ENCODE measurements at regions not wholly inside any gene's neighbourhood (a gene's known extent, or its start where the extent isn't known, plus 50 kb on each side); places are given as distances from the start of the nearest gene placed in this dataset.

- 88 to 100% methylated on average over 1 of the region's 1 CpG for WGBS, 2 donors
- TF ChIP-seq CTCF (IDR thresholded peaks at IDR 0.05; ENCODE audit: control extremely low read depth, extremely low read depth) = no peak
- no peak for ATAC-seq (ENCODE audit: insufficient read depth, low FRiP score)
These were observed 298.1 kb upstream of the TMPO start for GRCh38 chr12:98217257-98217656.

GRCh38 chr12:98220636-98221035, 294.8 kb upstream of the TMPO start:
- Histone ChIP-seq H3K27me3 (ENCODE audit: control insufficient read depth in 3 of 3, insufficient read depth in 3 of 3, low read length in 2 of 3) (no peaks in the 10 kb centered on the region), H3K9me3 (ENCODE audit: control insufficient read depth in 4 of 4, insufficient read depth in 3 of 4, low read length in 3 of 4) (peaks cover 0 to 2% (median 0%) of the 10 kb centered on the region in 4 donors), H3K9ac (ENCODE audit: insufficient read depth in 1 of 2, low read length in 2 of 2) (no peak overlapping the region), H3K4me3 (no peak overlapping the region), H3K27ac (ENCODE audit: low read depth in 1 of 2, low read length in 1 of 2) (no peak overlapping the region), H3K4me1 (ENCODE audit: control insufficient read depth in 5 of 5, insufficient read depth in 5 of 5, low read length in 5 of 5) (peaks cover 0 to 6% (median 0%) of the 10 kb centered on the region in 5 donors), H3K36me3 (ENCODE audit: control insufficient read depth in 4 of 4, insufficient read depth in 4 of 4, low read length in 4 of 4) (no peaks in the 10 kb centered on the region)
- no peak for DNase-seq
- TF ChIP-seq CTCF (IDR thresholded peaks at IDR 0.05; ENCODE audit: control extremely low read depth, extremely low read depth) = no peak
- 14 to 24% methylated on average over 2 of the region's 2 CpGs for WGBS, 2 donors
- no peak for ATAC-seq (ENCODE audit: insufficient read depth, low FRiP score)

More at GRCh38 chr12:98217257-98217656, 298.1 kb upstream of the TMPO start:
- Histone ChIP-seq H3K36me3 (ENCODE audit: control insufficient read depth in 4 of 4, insufficient read depth in 4 of 4, low read length in 4 of 4) (no peaks in the 10 kb centered on the region), H3K9me3 (ENCODE audit: control insufficient read depth in 4 of 4, insufficient read depth in 3 of 4, low read length in 3 of 4) (peaks cover 0 to 10% (median 0%) of the 10 kb centered on the region in 4 donors), H3K4me1 (ENCODE audit: control insufficient read depth in 5 of 5, insufficient read depth in 5 of 5, low read length in 5 of 5) (peaks cover 0 to 7% (median 0%) of the 10 kb centered on the region in 5 donors), H3K9ac (ENCODE audit: insufficient read depth in 1 of 2, low read length in 2 of 2) (no peak overlapping the region), H3K4me3 (no peak overlapping the region), H3K27ac (ENCODE audit: low read depth in 1 of 2, low read length in 1 of 2) (no peak overlapping the region), H3K27me3 (ENCODE audit: control insufficient read depth in 3 of 3, insufficient read depth in 3 of 3, low read length in 2 of 3) (no peaks in the 10 kb centered on the region)
- DNase-seq = no peak

GRCh38 chr12:98221243-98221808, 294.1 kb upstream of the TMPO start:
- Histone ChIP-seq H3K4me1 (ENCODE audit: control insufficient read depth in 5 of 5, insufficient read depth in 5 of 5, low read length in 5 of 5) (peaks cover 0 to 6% (median 0%) of the 10 kb centered on the region in 5 donors), H3K36me3 (ENCODE audit: control insufficient read depth in 4 of 4, insufficient read depth in 4 of 4, low read length in 4 of 4) (no peaks in the 10 kb centered on the region), H3K9me3 (ENCODE audit: control insufficient read depth in 4 of 4, insufficient read depth in 3 of 4, low read length in 3 of 4) (peaks cover 0 to 1% (median 0%) of the 10 kb centered on the region in 4 donors), H3K9ac (ENCODE audit: insufficient read depth in 1 of 2, low read length in 2 of 2) (no peak overlapping the region), H3K4me3 (no peak overlapping the region), H3K27me3 (ENCODE audit: control insufficient read depth in 3 of 3, insufficient read depth in 3 of 3, low read length in 2 of 3) (no peaks in the 10 kb centered on the region), H3K27ac (ENCODE audit: low read depth in 1 of 2, low read length in 1 of 2) (no peak overlapping the region)
- DNase-seq = no peak
- ATAC-seq (ENCODE audit: insufficient read depth, low FRiP score) = no peak
- TF ChIP-seq CTCF (IDR thresholded peaks at IDR 0.05; ENCODE audit: control extremely low read depth, extremely low read depth) = no peak
- WGBS, 2 donors = 67 to 77% methylated on average over 8 of the region's 8 CpGs

- TF ChIP-seq CTCF (IDR thresholded peaks at IDR 0.05; ENCODE audit: control extremely low read depth, extremely low read depth) = no peak
- no peak for DNase-seq
- WGBS, 2 donors = 66 to 74% methylated on average over 2 of the region's 2 CpGs
These were observed 293.3 kb upstream of the TMPO start for GRCh38 chr12:98222135-98222534.

More at GRCh38 chr12:98222135-98222534, 293.3 kb upstream of the TMPO start:
- Histone ChIP-seq H3K9ac (ENCODE audit: insufficient read depth in 1 of 2, low read length in 2 of 2) (no peak overlapping the region), H3K4me1 (ENCODE audit: control insufficient read depth in 5 of 5, insufficient read depth in 5 of 5, low read length in 5 of 5) (peaks cover 0 to 6% (median 0%) of the 10 kb centered on the region in 5 donors), H3K9me3 (ENCODE audit: control insufficient read depth in 4 of 4, insufficient read depth in 3 of 4, low read length in 3 of 4) (peaks cover 0 to 1% (median 0%) of the 10 kb centered on the region in 4 donors), H3K27me3 (ENCODE audit: control insufficient read depth in 3 of 3, insufficient read depth in 3 of 3, low read length in 2 of 3) (no peaks in the 10 kb centered on the region), H3K36me3 (ENCODE audit: control insufficient read depth in 4 of 4, insufficient read depth in 4 of 4, low read length in 4 of 4) (no peaks in the 10 kb centered on the region), H3K4me3 (no peak overlapping the region), H3K27ac (ENCODE audit: low read depth in 1 of 2, low read length in 1 of 2) (no peak overlapping the region)
- ATAC-seq (ENCODE audit: insufficient read depth, low FRiP score) = no peak
